ENCODE measurements at regions not wholly inside any gene's neighbourhood (a gene's known extent, or its start where the extent isn't known, plus 50 kb on each side); places are given as distances from the start of the nearest gene placed in this dataset.

DNA sequence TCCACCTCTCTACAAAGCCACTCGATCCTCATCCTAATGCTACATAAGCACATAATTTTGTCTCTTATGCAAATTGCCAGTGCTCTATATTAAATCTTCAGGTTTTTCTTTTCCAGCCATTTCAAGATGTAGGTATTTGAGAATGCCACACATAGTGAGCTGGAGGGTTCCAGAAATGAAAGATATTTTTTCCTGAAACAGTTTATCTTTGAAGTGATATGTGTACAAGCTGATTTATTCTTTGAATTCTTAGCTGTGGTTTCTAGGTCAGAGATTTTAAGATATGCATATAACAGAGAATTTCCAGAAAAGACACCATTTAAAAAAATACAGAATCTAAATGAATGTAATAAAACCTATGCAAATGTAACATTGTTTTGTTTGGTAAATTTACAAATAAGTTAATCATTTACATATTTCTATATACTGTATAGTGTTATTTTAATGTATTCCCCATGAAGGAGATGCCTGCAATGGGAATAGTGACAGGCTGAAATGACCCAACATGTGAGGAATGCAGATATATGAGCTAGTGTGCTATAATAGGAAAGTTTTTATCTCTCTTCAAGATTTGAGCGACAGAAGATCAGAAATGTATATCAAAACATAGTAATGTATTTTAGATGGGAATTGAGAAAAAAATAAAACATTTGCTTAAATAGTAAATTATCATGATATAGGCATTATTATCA, 570.2 kb downstream of the SLITRK1 start:
- H3K4me1 ChIP-seq (ENCODE audit: control insufficient read depth, insufficient read depth, low read length), result no peaks in the 10 kb centered on the region
- ChIA-PET CTCF (no interaction called here), POLR2A (no interaction called here)
- no peak overlapping the region for H3K27ac ChIP-seq (ENCODE audit: extremely low read depth, low read depth, low read length)
- H3K4me3 ChIP-seq (ENCODE audit: low read depth, low read length), result no peak overlapping the region
- TF ChIP-seq, protein P1, sequence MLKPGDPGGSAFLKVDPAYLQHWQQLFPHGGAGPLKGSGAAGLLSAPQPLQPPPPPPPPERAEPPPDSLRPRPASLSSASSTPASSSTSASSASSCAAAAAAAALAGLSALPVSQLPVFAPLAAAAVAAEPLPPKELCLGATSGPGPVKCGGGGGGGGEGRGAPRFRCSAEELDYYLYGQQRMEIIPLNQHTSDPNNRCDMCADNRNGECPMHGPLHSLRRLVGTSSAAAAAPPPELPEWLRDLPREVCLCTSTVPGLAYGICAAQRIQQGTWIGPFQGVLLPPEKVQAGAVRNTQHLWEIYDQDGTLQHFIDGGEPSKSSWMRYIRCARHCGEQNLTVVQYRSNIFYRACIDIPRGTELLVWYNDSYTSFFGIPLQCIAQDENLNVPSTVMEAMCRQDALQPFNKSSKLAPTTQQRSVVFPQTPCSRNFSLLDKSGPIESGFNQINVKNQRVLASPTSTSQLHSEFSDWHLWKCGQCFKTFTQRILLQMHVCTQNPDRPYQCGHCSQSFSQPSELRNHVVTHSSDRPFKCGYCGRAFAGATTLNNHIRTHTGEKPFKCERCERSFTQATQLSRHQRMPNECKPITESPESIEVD (tag by site-specific recombination; IDR thresholded peaks at IDR 0.05), result no peak
- TF ChIP-seq ZNF292 (tag by site-specific recombination; IDR thresholded peaks at IDR 0.05; ENCODE audit: borderline replicate concordance, low read depth), result no peak
- TF ChIP-seq ZNF423 (tag by site-specific recombination; IDR thresholded peaks at IDR 0.05), result no peak
- no peak for TF ChIP-seq KLF9 (tag by site-specific recombination; IDR thresholded peaks at IDR 0.05; ENCODE audit: low read depth)
- TF ChIP-seq, protein P2, sequence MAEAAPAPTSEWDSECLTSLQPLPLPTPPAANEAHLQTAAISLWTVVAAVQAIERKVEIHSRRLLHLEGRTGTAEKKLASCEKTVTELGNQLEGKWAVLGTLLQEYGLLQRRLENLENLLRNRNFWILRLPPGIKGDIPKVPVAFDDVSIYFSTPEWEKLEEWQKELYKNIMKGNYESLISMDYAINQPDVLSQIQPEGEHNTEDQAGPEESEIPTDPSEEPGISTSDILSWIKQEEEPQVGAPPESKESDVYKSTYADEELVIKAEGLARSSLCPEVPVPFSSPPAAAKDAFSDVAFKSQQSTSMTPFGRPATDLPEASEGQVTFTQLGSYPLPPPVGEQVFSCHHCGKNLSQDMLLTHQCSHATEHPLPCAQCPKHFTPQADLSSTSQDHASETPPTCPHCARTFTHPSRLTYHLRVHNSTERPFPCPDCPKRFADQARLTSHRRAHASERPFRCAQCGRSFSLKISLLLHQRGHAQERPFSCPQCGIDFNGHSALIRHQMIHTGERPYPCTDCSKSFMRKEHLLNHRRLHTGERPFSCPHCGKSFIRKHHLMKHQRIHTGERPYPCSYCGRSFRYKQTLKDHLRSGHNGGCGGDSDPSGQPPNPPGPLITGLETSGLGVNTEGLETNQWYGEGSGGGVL (tag by site-specific recombination; IDR thresholded peaks at IDR 0.05), result no peak
- no peak for TF ChIP-seq ZNF121 (tag by site-specific recombination; IDR thresholded peaks at IDR 0.05)
- TF ChIP-seq ZNF701 (tag by site-specific recombination; IDR thresholded peaks at IDR 0.05), result no peak
- TF ChIP-seq GLI4 (tag by site-specific recombination; IDR thresholded peaks at IDR 0.05), result no peak
- TF ChIP-seq, protein P3, sequence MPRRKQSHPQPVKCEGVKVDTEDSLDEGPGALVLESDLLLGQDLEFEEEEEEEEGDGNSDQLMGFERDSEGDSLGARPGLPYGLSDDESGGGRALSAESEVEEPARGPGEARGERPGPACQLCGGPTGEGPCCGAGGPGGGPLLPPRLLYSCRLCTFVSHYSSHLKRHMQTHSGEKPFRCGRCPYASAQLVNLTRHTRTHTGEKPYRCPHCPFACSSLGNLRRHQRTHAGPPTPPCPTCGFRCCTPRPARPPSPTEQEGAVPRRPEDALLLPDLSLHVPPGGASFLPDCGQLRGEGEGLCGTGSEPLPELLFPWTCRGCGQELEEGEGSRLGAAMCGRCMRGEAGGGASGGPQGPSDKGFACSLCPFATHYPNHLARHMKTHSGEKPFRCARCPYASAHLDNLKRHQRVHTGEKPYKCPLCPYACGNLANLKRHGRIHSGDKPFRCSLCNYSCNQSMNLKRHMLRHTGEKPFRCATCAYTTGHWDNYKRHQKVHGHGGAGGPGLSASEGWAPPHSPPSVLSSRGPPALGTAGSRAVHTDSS (tag by site-specific recombination; IDR thresholded peaks at IDR 0.05), result no peak
- TF ChIP-seq GLIS2 (tag by site-specific recombination; IDR thresholded peaks at IDR 0.05), result no peak
- TF ChIP-seq, protein P4, sequence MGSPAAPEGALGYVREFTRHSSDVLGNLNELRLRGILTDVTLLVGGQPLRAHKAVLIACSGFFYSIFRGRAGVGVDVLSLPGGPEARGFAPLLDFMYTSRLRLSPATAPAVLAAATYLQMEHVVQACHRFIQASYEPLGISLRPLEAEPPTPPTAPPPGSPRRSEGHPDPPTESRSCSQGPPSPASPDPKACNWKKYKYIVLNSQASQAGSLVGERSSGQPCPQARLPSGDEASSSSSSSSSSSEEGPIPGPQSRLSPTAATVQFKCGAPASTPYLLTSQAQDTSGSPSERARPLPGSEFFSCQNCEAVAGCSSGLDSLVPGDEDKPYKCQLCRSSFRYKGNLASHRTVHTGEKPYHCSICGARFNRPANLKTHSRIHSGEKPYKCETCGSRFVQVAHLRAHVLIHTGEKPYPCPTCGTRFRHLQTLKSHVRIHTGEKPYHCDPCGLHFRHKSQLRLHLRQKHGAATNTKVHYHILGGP (tag by site-specific recombination; IDR thresholded peaks at IDR 0.05), result no peak
- no peak for TF ChIP-seq ZXDB (tag by site-specific recombination; IDR thresholded peaks at IDR 0.05)
- no peak for TF ChIP-seq ZNF274 (IDR thresholded peaks at IDR 0.05; ENCODE audit: low read length)
- TF ChIP-seq ZNF274 (tag by site-specific recombination; IDR thresholded peaks at IDR 0.05; ENCODE audit: borderline replicate concordance), result no peak
- no peak for TF ChIP-seq GFI1B (tag by site-specific recombination; IDR thresholded peaks at IDR 0.05)
- TF ChIP-seq, protein P5, sequence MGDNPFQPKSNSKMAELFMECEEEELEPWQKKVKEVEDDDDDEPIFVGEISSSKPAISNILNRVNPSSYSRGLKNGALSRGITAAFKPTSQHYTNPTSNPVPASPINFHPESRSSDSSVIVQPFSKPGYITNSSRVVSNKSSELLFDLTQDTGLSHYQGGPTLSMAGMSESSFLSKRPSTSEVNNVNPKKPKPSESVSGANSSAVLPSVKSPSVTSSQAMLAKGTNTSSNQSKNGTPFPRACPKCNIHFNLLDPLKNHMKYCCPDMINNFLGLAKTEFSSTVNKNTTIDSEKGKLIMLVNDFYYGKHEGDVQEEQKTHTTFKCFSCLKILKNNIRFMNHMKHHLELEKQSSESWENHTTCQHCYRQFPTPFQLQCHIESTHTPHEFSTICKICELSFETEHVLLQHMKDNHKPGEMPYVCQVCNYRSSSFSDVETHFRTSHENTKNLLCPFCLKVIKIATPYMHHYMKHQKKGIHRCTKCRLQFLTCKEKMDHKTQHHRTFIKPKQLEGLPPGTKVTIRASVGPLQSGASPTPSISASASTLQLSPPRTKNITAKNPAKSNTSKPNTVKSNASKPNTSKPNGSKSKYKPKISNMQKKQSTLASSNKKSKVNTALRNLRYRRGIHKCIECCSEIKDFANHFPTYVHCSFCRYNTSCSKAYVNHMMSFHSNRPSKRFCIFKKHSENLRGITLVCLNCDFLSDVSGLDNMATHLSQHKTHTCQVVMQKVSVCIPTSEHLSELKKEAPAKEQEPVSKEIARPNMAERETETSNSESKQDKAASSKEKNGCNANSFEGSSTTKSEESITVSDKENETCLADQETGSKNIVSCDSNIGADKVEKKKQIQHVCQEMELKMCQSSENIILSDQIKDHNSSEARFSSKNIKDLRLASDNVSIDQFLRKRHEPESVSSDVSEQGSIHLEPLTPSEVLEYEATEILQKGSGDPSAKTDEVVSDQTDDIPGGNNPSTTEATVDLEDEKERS (tag by site-specific recombination; IDR thresholded peaks at IDR 0.05), result no peak
- TF ChIP-seq RBAK (tag by site-specific recombination; IDR thresholded peaks at IDR 0.05), result no peak
- TF ChIP-seq KLF16 (tag by site-specific recombination; IDR thresholded peaks at IDR 0.05), result no peak
- TF ChIP-seq ZBTB1 (tag by site-specific recombination; IDR thresholded peaks at IDR 0.05), result no peak
- H3K36me3 ChIP-seq (ENCODE audit: control insufficient read depth in 2 of 2, insufficient read depth in 1 of 2, low read length in 2 of 2), result no peaks in the 10 kb centered on the region
- H3K9me3 ChIP-seq (ENCODE audit: control insufficient read depth, insufficient read depth, low read depth, low read length), result no peaks in the 10 kb centered on the region
